Fibroblast of gingiva (primary cell): ENCODE measurements at regions not wholly inside any gene's neighbourhood (a gene's known extent, or its start where the extent isn't known, plus 50 kb on each side); places are given as distances from the start of the nearest gene placed in this dataset.
"Not testable (repeated sequence)": the region's sequence is repeated elsewhere in the genome, so short reads cannot be mapped to it uniquely, and the experiment has no call there.

ENCODE experiments used
- DNase-seq: peaks from one replicate; pipeline ENCODE4 v3.0.0-alpha.2; 2011; ENCODE audit warnings: low read depth

GRCh38 chr4:111960241-111960667 lies 185.0 kb upstream of the FAM241A start:
- DNase-seq: peak; percentile 15

GRCh38 chr4:111961026-111961425 lies 184.2 kb upstream of the FAM241A start:
- not testable (repeated sequence) for DNase-seq

DNA sequence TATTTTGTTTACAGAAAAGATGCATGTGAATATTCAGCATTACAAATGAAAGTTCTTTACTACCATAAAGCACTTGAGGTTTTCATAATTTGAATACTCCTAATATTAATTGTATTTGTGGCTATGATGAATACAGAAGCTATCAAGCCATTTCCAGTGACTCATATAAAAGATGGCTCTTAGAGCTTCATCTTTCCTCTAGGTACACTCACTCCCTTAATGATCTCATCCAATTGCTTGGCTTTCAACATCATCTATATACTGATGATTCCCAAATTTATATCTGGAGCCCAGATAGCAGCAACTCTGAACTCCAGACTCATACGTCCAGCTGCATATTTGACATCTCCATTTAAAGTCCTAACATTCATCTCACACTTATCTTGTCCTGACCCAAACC lies 183.4 kb upstream of the FAM241A start:
- no peak for DNase-seq

- DNase-seq: no peak
Measured at GRCh38 chr4:111963158-111963700, 182.0 kb upstream of the FAM241A start.

- DNase-seq: no peak
Measured at GRCh38 chr4:111977419-111977965, 167.8 kb upstream of the FAM241A start.

DNA sequence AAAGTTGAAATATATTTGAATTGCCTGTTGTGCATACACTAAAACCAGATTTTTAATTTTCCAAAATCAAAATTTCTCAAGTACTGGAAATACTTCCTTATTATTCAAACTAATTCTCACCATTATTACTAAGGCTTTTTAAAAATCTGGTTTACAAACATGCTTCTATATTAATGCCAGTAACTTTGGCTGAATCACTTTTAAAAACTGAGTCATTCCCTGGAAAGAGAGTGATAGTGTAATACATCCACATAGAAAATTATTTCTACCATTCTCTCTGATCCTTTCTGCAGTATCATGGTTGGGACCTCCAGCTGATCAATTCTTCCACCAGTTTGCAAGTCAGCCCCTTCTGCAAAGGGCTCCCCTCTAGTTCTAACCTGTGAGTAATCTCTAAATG lies 165.3 kb upstream of the FAM241A start:
- DNase-seq: no peak

GRCh38 chr4:111982089-111982488 lies 163.2 kb upstream of the FAM241A start:
- no peak for DNase-seq

- no peak for DNase-seq
Measured at GRCh38 chr4:111984169-111984819, 161.0 kb upstream of the FAM241A start.

DNA sequence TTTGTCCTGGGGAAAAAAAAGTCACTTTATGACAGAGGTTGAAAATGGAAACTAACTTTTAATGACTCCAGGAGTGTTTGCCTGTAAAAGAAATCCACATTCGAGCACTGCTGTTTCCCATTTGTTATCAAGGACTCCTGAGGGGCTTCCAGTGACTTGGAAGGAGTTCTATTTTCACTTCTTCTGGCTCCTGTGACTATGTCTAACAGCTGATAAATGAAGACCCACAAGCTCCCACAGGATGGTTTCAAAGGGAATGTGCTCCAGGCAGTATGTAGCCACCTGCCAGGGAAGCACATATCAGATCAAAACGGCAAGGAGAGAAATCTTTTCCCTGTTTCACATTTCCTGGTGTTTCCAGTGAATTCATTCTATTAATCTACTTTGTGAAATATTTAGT lies 159.8 kb upstream of the FAM241A start:
- no peak for DNase-seq

DNA sequence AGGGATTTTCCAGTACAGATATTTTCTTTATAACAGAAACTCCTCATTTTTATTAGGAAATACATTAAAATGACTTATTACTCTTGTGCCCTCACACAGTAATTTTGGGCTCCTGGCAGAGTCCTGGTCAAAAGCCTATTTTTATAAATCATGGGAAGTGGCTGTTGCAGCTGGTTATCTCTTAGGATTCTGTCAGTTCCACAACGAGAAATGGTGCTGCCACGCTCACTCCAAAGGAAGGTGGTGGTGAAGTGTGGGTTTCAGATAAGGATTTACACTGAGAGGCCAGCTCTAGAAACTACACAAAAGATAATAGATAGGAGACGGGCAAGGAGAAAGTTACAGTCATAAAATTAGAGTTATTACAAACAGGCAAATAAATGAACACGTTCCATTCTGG lies 159.2 kb upstream of the FAM241A start:
- no peak for DNase-seq

- DNase-seq: no peak
Measured at GRCh38 chr4:111988514-111988913, 156.7 kb upstream of the FAM241A start.

GRCh38 chr4:111989817-111990216 lies 155.4 kb upstream of the FAM241A start:
- no peak for DNase-seq

DNA sequence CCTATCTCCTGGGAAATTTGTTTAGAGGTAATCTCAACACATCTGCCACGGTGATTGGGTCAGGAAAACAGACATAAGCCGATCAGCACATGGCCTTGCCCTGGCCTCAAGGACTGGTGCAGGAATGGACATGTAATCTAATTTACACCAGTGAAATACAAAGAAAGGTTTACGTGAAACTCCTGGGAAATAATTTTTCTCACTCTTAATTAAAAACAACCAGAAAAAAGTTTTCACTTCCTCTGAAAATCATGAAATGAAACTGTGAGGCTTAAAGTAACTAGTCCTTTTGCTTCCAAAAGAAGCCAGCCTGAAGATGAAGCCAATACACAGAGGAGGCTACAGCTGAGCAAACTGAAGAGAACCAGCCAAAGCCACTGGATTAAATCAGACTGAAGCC lies 154.1 kb upstream of the FAM241A start:
- DNase-seq: no peak

DNA sequence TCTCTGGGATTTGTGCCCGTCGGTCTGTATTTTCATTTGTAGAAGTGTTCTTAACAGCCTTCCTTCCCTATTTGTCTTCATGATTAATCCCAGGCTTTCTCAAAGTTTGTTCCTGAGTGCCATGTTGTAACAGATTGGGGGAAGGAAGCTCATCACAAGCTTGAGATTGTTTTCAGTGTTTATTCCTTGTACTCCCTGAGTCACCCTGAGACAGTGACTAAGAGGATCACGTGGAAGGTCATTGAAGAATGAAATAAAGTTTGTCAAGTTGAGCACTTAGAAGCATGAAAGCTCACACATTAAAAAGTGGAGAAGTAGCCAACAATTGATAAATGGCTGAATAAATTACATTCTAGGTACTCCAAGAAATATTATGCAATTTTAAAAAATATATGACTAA lies 153.5 kb upstream of the FAM241A start:
- peak; percentile 60 for DNase-seq

DNA sequence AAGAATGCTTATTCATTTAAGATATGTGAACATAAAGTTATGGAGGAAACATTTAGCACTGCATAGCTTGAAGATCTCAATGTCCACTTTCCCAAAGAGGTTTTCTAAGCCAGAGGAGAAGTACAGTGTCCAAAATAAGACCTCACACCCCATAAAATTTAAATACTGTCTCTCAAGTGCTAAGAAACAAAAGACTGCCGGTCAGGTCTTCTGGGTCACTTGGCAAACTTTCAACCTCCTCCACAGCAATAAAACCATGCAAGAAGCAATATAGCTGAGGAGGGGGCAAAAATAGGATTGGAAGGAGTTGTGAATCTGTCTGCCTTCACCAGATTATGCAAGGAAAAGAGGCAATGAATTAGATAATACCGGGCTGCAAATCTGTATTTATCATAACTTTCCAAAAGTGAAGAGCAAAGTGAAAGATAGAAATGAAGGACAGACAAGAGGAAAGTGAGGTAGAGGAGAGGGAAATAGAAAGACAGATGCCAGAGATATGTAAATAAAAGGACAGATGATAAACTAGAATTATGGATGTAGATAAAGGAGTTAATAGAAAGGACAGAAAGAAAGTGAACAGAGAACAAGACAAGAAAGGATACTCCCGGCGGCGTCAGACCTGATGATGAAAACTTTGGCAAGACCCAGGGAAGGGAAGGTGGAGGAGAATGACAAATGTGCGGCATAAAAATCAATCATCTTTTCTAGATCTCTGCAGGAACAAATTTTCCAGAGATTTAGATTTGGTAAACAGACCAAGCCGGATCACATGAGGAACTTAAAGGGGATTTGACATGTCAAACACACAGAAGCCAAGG lies 152.7 kb upstream of the FAM241A start:
- no peak for DNase-seq

- DNase-seq: no peak
Measured at GRCh38 chr4:111994392-111994791, 150.9 kb upstream of the FAM241A start.

DNA sequence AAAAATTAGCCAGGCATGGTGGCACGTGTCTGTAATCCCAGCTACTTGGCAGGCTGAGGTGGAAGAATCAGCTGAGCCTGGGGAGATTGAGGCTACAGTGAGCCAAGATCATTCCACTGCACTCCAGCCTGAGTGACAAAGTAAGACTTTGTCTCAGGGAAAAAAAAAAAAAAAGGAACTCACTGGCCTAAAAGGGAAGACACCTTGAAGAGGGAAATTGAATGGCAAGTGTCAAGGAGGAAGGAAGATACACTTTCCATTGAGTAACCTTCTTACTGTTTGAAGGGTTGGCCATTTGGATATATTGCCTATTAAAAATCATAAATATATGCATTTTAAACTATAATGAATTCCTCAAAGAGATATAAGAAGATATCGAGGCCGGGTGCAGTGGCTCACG lies 147.5 kb upstream of the FAM241A start:
- no peak for DNase-seq

DNA sequence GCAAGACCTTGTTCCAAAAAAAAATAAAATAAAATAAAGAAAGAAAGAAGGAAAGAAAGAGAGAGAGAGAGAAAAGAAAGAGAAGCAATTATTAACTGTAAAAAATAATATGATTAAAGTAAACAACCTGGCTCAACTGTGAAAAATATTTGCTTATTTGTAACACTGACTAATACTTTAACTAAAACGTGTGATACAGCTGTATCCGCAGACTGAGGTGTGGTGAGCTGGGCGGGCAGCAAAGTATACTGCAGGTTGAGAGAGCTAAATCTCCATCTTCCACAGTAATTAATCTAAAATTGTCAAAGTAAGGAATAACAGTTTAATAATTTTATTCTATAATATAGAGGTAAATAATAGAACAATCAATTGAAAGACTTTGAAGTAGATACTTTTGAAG lies 145.5 kb upstream of the FAM241A start:
- no peak for DNase-seq

GRCh38 chr4:112001041-112001440 lies 144.2 kb upstream of the FAM241A start:
- no peak for DNase-seq

DNA sequence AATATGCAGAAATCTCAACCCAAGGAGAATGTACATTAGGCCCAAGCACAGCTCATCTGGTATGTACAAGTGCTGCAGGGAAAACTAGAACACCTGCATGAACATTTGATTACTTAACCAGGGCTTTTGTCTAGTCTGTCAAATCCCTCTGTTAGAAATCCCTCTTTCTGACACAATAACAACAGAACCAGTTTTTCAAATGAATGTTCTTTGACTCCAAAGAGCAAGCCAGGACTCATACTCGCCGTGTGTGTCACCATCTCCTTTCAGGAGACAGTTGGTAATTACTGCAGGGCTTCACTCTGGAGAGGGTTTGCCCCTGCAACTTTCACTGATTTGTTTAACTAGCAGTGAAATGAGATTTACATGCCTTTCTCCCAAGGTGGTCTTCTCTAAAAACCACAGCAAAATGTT lies 143.0 kb upstream of the FAM241A start:
- DNase-seq: no peak

DNA sequence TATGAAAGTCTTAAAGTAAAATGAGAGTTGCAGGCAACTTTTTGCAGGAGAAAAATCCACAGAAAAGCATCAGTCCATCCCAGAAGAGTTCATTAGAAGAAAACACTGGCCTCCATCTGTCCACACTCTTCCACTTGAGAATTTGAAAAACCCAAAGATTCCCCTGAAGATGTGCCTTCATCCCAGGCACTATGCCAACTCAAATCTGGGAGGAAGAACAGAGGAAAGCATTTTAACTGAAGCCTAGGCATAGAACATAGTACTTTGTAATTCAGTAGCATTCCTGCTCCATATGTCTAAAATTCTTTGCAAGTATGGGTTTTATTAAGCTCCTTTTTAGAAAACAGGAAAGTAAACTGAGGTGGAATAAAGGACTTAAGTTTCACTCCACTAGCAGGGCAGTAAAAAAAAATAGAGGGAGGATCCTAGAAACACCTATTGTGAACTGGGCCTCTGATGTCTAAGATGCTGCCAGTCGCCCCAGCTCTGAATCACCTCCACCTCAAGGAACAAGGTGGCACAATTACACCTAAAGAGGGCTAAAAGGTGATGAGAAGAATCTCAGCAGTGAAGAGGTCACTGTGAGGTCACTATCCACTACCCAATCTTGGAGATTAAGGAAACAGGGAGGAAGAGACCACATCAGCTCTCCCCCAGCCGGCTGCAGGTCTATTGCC lies 141.9 kb upstream of the FAM241A start:
- no peak for DNase-seq

DNA sequence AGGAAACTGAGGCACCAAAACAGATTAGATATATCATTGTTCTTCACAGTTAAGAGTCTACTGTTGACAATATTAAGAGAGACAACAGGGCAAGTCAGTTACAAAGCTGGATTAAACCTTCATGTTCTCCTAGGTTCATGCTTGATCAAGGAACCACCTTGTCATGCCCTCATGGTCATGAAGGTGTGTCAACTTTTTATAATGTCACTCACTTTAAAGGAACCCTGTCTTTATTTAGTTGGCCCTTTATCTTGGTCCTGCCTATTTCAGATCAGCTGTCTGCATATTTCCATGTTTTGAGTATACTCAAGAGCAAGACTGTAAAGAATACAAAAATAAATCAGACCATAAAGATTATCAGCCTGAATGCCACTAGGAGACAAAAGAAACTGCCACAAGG lies 140.2 kb upstream of the FAM241A start:
- DNase-seq: no peak

- no peak for DNase-seq
Measured at GRCh38 chr4:112007391-112007790, 137.9 kb upstream of the FAM241A start.
